A673 (cell line): ENCODE measurements at regions not wholly inside any gene's neighbourhood (a gene's known extent, or its start where the extent isn't known, plus 50 kb on each side); places are given as distances from the start of the nearest gene placed in this dataset.

Experiments used
- CTCF ChIP-seq: fragments of 300-800, 200-600 bp; sonication (generic); conservative IDR thresholded peaks from 2 replicates; pipeline ENCODE4 v1.5.1; 2017; ENCODE audit warnings: low read depth, mild to moderate bottlenecking, antibody characterized with exemption, low read length, moderate library complexity, mixed read lengths
- EZH2 ChIP-seq: fragments of 200-600 bp; sonication (generic); IDR thresholded peaks from 2 replicates; pipeline ENCODE4 v1.6.1; 2017; ENCODE audit warnings: borderline replicate concordance, low read depth, mild to moderate bottlenecking, mixed read lengths, antibody characterized with exemption, low read length; ENCODE audit not compliant: poor library complexity, severe bottlenecking

- TF ChIP-seq CTCF = no peak
- no peak for TF ChIP-seq EZH2
Observed at GRCh38 chr10:2951235-2951835, 116.0 kb upstream of the PFKP start.
